ENCODE measurements at regions not wholly inside any gene's neighbourhood (a gene's known extent, or its start where the extent isn't known, plus 50 kb on each side); places are given as distances from the start of the nearest gene placed in this dataset.

DNA sequence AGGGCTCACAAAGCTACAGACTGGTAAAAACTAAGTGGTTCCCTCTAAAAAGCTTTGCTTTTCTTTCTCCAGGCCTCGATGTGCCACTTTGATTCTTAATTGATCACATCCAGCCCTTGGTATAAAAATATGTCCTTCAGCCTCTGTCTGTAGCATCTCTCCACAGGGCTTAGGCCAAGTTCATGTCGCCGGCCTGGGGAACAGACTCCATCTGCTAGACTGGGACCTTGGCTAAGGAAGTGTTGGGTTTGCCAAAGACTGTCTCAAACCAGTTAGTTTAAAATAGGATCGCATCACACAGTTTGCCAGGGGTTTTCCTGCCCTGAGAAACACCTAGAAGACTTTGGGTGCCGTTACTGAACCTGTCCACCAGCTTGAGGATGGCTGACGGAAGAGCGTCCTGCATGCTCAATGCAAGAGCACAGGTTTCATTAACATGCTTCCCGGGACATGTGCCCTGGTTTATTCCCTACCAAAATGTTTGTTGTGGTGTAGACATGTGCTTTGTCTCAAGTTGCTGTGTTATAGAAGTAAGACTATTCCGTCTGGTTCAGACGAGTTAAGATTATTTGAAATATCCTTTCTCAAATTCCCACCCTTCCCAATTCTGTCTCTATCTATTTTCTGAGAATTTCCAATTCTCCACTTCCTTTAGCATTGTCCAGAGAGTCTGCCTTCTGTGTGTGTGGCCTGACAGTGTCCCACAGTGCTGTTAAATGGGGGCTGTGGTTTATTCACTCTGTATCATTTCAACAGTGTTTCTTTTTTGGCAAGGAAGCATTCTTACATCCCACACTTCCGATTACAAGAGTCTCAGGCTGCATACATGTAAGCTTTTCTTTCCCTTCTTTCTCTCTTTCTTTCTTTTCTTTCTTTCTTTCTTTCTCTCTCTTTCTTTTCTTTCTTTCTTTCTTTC, 334.7 kb downstream of the INHBA start:
- no peak for TF ChIP-seq POLR2A (IDR thresholded peaks at IDR 0.05)
- TF ChIP-seq, protein P1, sequence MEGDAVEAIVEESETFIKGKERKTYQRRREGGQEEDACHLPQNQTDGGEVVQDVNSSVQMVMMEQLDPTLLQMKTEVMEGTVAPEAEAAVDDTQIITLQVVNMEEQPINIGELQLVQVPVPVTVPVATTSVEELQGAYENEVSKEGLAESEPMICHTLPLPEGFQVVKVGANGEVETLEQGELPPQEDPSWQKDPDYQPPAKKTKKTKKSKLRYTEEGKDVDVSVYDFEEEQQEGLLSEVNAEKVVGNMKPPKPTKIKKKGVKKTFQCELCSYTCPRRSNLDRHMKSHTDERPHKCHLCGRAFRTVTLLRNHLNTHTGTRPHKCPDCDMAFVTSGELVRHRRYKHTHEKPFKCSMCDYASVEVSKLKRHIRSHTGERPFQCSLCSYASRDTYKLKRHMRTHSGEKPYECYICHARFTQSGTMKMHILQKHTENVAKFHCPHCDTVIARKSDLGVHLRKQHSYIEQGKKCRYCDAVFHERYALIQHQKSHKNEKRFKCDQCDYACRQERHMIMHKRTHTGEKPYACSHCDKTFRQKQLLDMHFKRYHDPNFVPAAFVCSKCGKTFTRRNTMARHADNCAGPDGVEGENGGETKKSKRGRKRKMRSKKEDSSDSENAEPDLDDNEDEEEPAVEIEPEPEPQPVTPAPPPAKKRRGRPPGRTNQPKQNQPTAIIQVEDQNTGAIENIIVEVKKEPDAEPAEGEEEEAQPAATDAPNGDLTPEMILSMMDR (IDR thresholded peaks at IDR 0.05) = no peak
